ENCODE measurements at regions not wholly inside any gene's neighbourhood (a gene's known extent, or its start where the extent isn't known, plus 50 kb on each side); places are given as distances from the start of the nearest gene placed in this dataset.

- ATAC-seq (no peak), FAIRE-seq (no peak), DNase-seq (ENCODE audit: low read depth in 1 of 2, low spot score in 1 of 2) (no peak)
- Histone ChIP-seq H3K4me2 (no peak overlapping the region), H3K4me1 (no peaks in the 10 kb centered on the region), H3K4me3 (no peak overlapping the region), H3K9me3 (no peaks in the 10 kb centered on the region), H3K27ac (no peak overlapping the region)
- TF ChIP-seq, protein P1, sequence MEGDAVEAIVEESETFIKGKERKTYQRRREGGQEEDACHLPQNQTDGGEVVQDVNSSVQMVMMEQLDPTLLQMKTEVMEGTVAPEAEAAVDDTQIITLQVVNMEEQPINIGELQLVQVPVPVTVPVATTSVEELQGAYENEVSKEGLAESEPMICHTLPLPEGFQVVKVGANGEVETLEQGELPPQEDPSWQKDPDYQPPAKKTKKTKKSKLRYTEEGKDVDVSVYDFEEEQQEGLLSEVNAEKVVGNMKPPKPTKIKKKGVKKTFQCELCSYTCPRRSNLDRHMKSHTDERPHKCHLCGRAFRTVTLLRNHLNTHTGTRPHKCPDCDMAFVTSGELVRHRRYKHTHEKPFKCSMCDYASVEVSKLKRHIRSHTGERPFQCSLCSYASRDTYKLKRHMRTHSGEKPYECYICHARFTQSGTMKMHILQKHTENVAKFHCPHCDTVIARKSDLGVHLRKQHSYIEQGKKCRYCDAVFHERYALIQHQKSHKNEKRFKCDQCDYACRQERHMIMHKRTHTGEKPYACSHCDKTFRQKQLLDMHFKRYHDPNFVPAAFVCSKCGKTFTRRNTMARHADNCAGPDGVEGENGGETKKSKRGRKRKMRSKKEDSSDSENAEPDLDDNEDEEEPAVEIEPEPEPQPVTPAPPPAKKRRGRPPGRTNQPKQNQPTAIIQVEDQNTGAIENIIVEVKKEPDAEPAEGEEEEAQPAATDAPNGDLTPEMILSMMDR (IDR thresholded peaks at IDR 0.05): no peak
- no peak for TF ChIP-seq RNF2 (IDR thresholded peaks at IDR 0.05; ENCODE audit: borderline replicate concordance, low read depth)
- no peak for TF ChIP-seq ZNF302 (CRISPR knock-in tag; IDR thresholded peaks at IDR 0.05)
- no peak for TF ChIP-seq HOXA7 (CRISPR knock-in tag; IDR thresholded peaks at IDR 0.05)
- TF ChIP-seq, protein P2, sequence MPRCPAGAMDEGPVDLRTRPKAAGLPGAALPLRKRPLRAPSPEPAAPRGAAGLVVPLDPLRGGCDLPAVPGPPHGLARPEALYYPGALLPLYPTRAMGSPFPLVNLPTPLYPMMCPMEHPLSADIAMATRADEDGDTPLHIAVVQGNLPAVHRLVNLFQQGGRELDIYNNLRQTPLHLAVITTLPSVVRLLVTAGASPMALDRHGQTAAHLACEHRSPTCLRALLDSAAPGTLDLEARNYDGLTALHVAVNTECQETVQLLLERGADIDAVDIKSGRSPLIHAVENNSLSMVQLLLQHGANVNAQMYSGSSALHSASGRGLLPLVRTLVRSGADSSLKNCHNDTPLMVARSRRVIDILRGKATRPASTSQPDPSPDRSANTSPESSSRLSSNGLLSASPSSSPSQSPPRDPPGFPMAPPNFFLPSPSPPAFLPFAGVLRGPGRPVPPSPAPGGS (IDR thresholded peaks at IDR 0.05): no peak
- no peak for TF ChIP-seq REST (IDR thresholded peaks at IDR 0.05)
- 62% methylated on average over 4 of the region's 4 CpGs for WGBS (ENCODE audit: missing lambda C conversion rate)
- ChIA-PET POLR2A (no interaction called here), CTCF (interaction anchor here (0.5 kb wide), 1 partner anchor 32 kb away, joined by 4 read pairs; no protein-coding TSS in a partner anchor)
Measured at GRCh38 chr21:35164380-35164779, 115.3 kb upstream of the RUNX1 start.

DNA sequence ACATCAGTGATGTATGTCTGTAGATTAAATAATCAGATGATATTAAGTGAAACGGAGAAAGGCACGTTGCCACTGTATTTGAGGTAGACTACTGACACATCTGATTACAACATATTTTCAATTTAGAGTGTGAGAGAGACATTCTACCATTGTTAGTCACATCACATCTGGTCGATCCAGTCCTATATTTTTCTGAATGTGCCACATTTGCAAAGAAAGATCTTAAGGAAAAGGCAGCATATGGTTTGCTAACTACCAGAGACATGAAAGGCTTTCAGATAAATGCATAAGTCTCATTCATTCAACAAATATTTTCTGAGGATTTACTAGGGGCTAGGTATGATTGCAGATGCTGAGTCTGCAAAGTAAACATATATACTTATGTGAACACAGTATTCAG lies 114.3 kb upstream of the RUNX1 start:
- Histone ChIP-seq H3K27ac (no peak overlapping the region), H3K4me3 (no peak overlapping the region), H3K9me3 (no peaks in the 10 kb centered on the region), H3K4me1 (no peaks in the 10 kb centered on the region), H3K4me2 (no peak overlapping the region)
- ATAC-seq (no peak), FAIRE-seq (no peak), DNase-seq (ENCODE audit: low read depth in 1 of 2, low spot score in 1 of 2) (no peak)
- TF ChIP-seq PHF8 (IDR thresholded peaks at IDR 0.05; ENCODE audit: borderline replicate concordance, low read depth) (no peak), ZC3H11A (IDR thresholded peaks at IDR 0.05) (no peak), FOXS1 (CRISPR knock-in tag; IDR thresholded peaks at IDR 0.05) (no peak), KDM1A (IDR thresholded peaks at IDR 0.05; ENCODE audit: low read depth) (no peak), HOXB13 (CRISPR knock-in tag; IDR thresholded peaks at IDR 0.05; ENCODE audit: low read depth) (no peak), GATA3 (IDR thresholded peaks at IDR 0.05; ENCODE audit: borderline replicate concordance) (no peak), FOSL2 (IDR thresholded peaks at IDR 0.05) (no peak), FOSL2 (CRISPR knock-in tag; IDR thresholded peaks at IDR 0.05) (no peak), HOXB5 (CRISPR knock-in tag; IDR thresholded peaks at IDR 0.05) (no peak)
- TF ChIP-seq, protein P3, sequence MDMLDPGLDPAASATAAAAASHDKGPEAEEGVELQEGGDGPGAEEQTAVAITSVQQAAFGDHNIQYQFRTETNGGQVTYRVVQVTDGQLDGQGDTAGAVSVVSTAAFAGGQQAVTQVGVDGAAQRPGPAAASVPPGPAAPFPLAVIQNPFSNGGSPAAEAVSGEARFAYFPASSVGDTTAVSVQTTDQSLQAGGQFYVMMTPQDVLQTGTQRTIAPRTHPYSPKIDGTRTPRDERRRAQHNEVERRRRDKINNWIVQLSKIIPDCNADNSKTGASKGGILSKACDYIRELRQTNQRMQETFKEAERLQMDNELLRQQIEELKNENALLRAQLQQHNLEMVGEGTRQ (IDR thresholded peaks at IDR 0.05): no peak
- 37% methylated on average over 3 of the region's 3 CpGs for WGBS (ENCODE audit: missing lambda C conversion rate)
- CTCF ChIA-PET: no interaction called here
- POLR2A ChIA-PET: no interaction called here

DNA sequence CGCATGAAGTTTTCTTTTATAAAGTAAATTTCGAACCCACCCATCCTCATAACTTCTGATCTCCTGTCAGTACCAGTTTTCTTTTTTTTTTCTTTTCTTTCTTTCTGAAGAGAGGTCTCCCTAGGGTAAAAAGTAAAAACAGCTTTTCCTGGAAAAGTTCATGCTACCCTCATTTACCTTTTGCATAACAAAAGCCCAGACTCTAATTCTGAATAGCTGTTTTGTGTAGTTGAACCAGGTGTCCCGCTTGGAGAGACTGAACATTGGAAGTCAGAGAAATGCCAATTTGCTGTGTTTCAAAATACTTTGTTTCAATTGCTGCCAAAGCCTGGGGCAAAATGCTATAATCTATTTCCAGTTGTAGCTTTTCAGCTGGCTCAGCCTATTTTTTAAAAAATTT lies 113.7 kb upstream of the RUNX1 start:
- no peak for FAIRE-seq
- CTCF ChIA-PET: no interaction called here
- TF ChIP-seq ZSCAN20 (CRISPR knock-in tag; IDR thresholded peaks at IDR 0.05) (no peak), POLR2A (IDR thresholded peaks at IDR 0.05; ENCODE audit: low read length) (no peak), SMC3 (IDR thresholded peaks at IDR 0.05) (no peak), HEYL (CRISPR knock-in tag; IDR thresholded peaks at IDR 0.05) (no peak), EHMT2 (IDR thresholded peaks at IDR 0.05; ENCODE audit: low read depth) (no peak), MAFK (IDR thresholded peaks at IDR 0.05; ENCODE audit: partially characterized antibody) (no peak), FOSB (CRISPR knock-in tag; IDR thresholded peaks at IDR 0.05) (no peak), CHD4 (IDR thresholded peaks at IDR 0.05; ENCODE audit: borderline replicate concordance) (no peak), RAD21 (conservative IDR thresholded peaks at IDR 0.05 in 1 of 2, IDR thresholded peaks at IDR 0.05 in 1 of 2) (no peak), HOXA7 (CRISPR knock-in tag; IDR thresholded peaks at IDR 0.05) (no peak)
- TF ChIP-seq, protein P1 (IDR thresholded peaks at IDR 0.05): no peak

More for the DNA sequence above, 113.7 kb upstream of the RUNX1 start:
- DNase-seq (ENCODE audit: low read depth in 1 of 2, low spot score in 1 of 2): no peak
- POLR2A ChIA-PET: no interaction called here
- no peaks in the 10 kb centered on the region for H3K9me3 ChIP-seq
- no peak for ATAC-seq
- no peak overlapping the region for H3K27ac ChIP-seq
- H3K4me1 ChIP-seq: no peaks in the 10 kb centered on the region
- H3K4me3 ChIP-seq: no peak overlapping the region
- 60% methylated on average over 3 of the region's 3 CpGs for WGBS (ENCODE audit: missing lambda C conversion rate)
- H3K4me2 ChIP-seq: no peak overlapping the region

Measured in A549 (cell line).